Right atrium auricular region (tissue), 2 donors: ENCODE measurements at regions not wholly inside any gene's neighbourhood (a gene's known extent, or its start where the extent isn't known, plus 50 kb on each side); places are given as distances from the start of the nearest gene placed in this dataset.

Source experiments
- DNase-seq: peaks from one replicate; pipeline ENCODE4 v3.0.0-alpha.2; 2019; ENCODE audit warnings: low spot score
- H3K27ac ChIP-seq, 2 donors: fragments of 200-600 bp; sonication (generic); 1 replicate in 1 of 2; 2 replicates in 1 of 2; pipeline ENCODE4 v1.5.1; 2016 to 2019
- H3K27me3 ChIP-seq, 2 donors: fragments of 200-600 bp; sonication (generic); one replicate each; pipeline versions ENCODE4 v1.5.1 to v1.6.0; 2017 to 2019
- H3K36me3 ChIP-seq: fragments of 200-600 bp; sonication (generic); one replicate; pipeline ENCODE4 v1.5.1; 2016
- H3K4me1 ChIP-seq, 2 donors: fragments of 200-600 bp; sonication (generic); one replicate each; pipeline versions ENCODE4 v1.5.1 to v1.6.0; 2017 to 2019
- H3K4me3 ChIP-seq, 2 donors: fragments of 200-600 bp; sonication (generic); 1 replicate in 1 of 2; 2 replicates in 1 of 2; pipeline ENCODE4 v1.5.1; 2017 to 2019; ENCODE audit warnings: mild to moderate bottlenecking in 1 of 2, moderate library complexity in 1 of 2
- H3K9me3 ChIP-seq, 2 donors: fragments of 200-600 bp; sonication (generic); one replicate each; pipeline ENCODE4 v1.5.1; 2019
- TF ChIP-seq, protein P1 (sequence below), 2 donors: fragments of 200-600 bp; sonication (generic); IDR thresholded peaks; one replicate each; pipeline ENCODE4 v1.5.1; 2019; ENCODE audit warnings: antibody characterized with exemption in 2 of 2

- Histone ChIP-seq H3K4me1 (no peaks in the 10 kb centered on the region), H3K9me3 (peaks cover 0 to 5% of the 10 kb centered on the region in 2 donors), H3K4me3 (no peak overlapping the region), H3K27me3 (no peaks in the 10 kb centered on the region), H3K27ac (no peak overlapping the region), H3K36me3 (no peaks in the 10 kb centered on the region)
- DNase-seq = no peak
- TF ChIP-seq, protein P1, sequence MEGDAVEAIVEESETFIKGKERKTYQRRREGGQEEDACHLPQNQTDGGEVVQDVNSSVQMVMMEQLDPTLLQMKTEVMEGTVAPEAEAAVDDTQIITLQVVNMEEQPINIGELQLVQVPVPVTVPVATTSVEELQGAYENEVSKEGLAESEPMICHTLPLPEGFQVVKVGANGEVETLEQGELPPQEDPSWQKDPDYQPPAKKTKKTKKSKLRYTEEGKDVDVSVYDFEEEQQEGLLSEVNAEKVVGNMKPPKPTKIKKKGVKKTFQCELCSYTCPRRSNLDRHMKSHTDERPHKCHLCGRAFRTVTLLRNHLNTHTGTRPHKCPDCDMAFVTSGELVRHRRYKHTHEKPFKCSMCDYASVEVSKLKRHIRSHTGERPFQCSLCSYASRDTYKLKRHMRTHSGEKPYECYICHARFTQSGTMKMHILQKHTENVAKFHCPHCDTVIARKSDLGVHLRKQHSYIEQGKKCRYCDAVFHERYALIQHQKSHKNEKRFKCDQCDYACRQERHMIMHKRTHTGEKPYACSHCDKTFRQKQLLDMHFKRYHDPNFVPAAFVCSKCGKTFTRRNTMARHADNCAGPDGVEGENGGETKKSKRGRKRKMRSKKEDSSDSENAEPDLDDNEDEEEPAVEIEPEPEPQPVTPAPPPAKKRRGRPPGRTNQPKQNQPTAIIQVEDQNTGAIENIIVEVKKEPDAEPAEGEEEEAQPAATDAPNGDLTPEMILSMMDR (IDR thresholded peaks at IDR 0.05) = no peak
Observed at GRCh38 chr5:113721171-113721570, 207.7 kb downstream of the YTHDC2 start.

GRCh38 chr5:113723021-113723420 is 209.5 kb downstream of the YTHDC2 start:
- Histone ChIP-seq H3K4me1 (no peaks in the 10 kb centered on the region), H3K36me3 (no peaks in the 10 kb centered on the region), H3K4me3 (no peak overlapping the region), H3K27ac (no peak overlapping the region), H3K9me3 (no peaks in the 10 kb centered on the region), H3K27me3 (no peaks in the 10 kb centered on the region)
- TF ChIP-seq, protein P1 (IDR thresholded peaks at IDR 0.05) = no peak
- no peak for DNase-seq

DNA sequence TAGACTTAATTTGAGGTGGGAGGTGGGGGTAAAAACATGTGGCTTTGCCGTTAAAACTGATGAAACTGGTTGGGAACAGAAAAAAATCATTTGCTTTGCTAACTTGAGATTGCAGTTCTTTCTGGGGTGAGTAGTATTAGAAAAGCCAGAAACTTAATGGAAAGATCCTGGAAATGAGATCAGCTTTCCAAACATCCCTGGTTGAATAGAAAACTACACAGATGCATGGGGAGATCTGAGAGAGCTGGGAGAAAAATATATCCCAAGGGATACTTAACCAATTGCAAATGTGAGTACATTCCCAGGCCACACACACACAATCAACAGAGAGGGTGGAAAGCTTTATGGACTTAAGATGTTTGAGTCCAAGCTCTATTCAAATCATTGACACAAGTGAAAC is 222.3 kb downstream of the YTHDC2 start:
- no peak for DNase-seq
- H3K36me3 ChIP-seq = no peaks in the 10 kb centered on the region
- H3K9me3 ChIP-seq = no peaks in the 10 kb centered on the region
- no peak overlapping the region for H3K4me3 ChIP-seq
- TF ChIP-seq, protein P1 (IDR thresholded peaks at IDR 0.05) = no peak
- H3K27me3 ChIP-seq = no peaks in the 10 kb centered on the region
- no peak overlapping the region for H3K27ac ChIP-seq
- H3K4me1 ChIP-seq = no peaks in the 10 kb centered on the region

DNA sequence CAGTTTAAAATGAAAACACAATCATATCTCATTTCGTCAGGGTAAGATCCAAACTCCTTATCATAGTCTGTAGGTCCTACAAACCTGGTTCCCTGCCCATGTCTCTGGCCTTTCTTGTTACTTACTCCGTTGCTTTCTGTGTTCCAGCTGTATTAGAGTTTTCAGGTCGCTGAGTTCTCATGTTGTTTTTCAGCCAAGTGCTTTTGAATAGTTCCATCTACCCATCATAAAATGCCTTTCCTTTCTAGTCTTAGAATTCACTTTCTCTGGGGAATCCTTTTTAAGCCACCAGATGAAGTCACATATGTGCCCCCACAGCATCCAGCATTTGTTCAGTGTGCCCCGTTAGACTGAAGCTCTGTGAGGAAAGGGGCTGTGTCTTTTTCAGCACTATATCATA is 228.7 kb downstream of the YTHDC2 start:
- Histone ChIP-seq H3K9me3 (no peaks in the 10 kb centered on the region), H3K27ac (no peak overlapping the region), H3K36me3 (no peaks in the 10 kb centered on the region), H3K27me3 (no peaks in the 10 kb centered on the region), H3K4me1 (no peaks in the 10 kb centered on the region), H3K4me3 (no peak overlapping the region)
- DNase-seq = no peak
- TF ChIP-seq, protein P1 (IDR thresholded peaks at IDR 0.05) = no peak

GRCh38 chr5:113742639-113743038 is 229.1 kb downstream of the YTHDC2 start:
- H3K9me3 ChIP-seq = no peaks in the 10 kb centered on the region
- TF ChIP-seq, protein P1 (IDR thresholded peaks at IDR 0.05) = no peak
- no peak overlapping the region for H3K27ac ChIP-seq
- no peak for DNase-seq
- no peak overlapping the region for H3K4me3 ChIP-seq
- H3K36me3 ChIP-seq = no peaks in the 10 kb centered on the region
- H3K27me3 ChIP-seq = no peaks in the 10 kb centered on the region
- no peaks in the 10 kb centered on the region for H3K4me1 ChIP-seq

DNA sequence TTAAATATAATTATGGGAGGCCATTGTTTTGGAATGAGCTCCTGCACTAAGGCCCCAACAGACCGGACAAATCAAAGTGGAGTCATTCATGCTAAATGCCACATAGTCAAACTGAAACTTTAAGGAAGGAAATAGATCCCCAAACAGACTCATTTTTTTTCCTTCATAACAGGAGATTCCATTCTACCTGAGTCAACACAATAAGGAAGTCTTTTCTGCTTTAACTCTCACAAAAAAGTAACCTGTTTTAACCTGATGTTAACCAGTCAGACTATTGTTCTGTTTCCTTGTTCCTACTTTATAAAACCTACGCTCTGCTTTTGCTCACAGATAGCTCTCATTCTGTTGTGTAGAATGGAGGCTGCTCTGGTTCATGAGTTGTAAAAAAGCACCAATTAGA is 234.9 kb downstream of the YTHDC2 start:
- no peak for DNase-seq
- H3K27ac ChIP-seq = no peak overlapping the region
- H3K36me3 ChIP-seq = no peaks in the 10 kb centered on the region
- no peaks in the 10 kb centered on the region for H3K27me3 ChIP-seq
- TF ChIP-seq, protein P1 (IDR thresholded peaks at IDR 0.05) = no peak
- no peak overlapping the region for H3K4me3 ChIP-seq
- H3K4me1 ChIP-seq = no peaks in the 10 kb centered on the region
- no peaks in the 10 kb centered on the region for H3K9me3 ChIP-seq
